ENCODE measurements at regions not wholly inside any gene's neighbourhood (a gene's known extent, or its start where the extent isn't known, plus 50 kb on each side); places are given as distances from the start of the nearest gene placed in this dataset.

DNA sequence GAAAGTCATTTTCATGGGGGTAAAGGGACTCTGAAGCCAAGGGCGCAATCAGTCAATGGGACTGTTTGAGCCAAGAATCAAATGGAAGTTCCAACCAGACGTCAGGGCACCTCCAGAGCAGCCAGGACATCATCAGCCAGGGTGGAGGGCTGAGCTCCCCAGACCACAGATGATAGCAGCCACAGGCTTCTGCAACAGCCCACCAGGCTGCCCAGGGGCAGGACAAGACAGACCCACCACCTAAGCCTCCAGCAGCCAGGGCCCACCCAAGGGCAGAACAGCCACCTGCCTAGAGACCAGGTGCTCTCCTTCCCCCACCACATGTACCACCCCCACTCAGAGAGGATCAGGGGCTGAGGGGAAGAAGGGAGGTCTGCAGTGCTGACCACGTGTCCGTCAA lies 53.8 kb upstream of the SLC66A3 start:
- TF ChIP-seq, protein P1, sequence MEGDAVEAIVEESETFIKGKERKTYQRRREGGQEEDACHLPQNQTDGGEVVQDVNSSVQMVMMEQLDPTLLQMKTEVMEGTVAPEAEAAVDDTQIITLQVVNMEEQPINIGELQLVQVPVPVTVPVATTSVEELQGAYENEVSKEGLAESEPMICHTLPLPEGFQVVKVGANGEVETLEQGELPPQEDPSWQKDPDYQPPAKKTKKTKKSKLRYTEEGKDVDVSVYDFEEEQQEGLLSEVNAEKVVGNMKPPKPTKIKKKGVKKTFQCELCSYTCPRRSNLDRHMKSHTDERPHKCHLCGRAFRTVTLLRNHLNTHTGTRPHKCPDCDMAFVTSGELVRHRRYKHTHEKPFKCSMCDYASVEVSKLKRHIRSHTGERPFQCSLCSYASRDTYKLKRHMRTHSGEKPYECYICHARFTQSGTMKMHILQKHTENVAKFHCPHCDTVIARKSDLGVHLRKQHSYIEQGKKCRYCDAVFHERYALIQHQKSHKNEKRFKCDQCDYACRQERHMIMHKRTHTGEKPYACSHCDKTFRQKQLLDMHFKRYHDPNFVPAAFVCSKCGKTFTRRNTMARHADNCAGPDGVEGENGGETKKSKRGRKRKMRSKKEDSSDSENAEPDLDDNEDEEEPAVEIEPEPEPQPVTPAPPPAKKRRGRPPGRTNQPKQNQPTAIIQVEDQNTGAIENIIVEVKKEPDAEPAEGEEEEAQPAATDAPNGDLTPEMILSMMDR (conservative IDR thresholded peaks at IDR 0.05; ENCODE audit: low read depth, low read length), result no peak
- DNase-seq (ENCODE audit: low read depth), result no peak

DNA sequence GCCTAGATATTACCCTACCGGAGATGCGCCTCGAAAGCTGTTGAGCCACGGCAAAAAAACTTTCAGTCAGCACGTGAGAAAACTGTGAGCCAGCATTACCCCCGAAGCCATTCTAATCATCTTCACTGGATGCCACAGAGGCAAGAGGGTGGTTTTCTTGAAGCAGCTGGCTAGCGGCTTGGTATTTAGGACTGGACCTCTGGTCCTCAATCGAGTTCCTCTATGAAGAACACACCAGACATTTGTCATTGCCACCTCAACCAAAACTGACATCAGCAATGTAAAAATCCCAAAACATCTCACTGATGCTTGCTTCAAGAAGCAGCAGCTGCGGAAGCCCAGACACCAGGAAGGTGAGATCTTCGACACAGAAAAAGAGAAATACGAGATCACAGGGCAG lies 52.8 kb upstream of the SLC66A3 start:
- no peak overlapping the region for H3K4me3 ChIP-seq (ENCODE audit: low read depth, low read length)
- TF ChIP-seq, protein P1 (conservative IDR thresholded peaks at IDR 0.05; ENCODE audit: low read depth, low read length), result no peak
- no peak for DNase-seq (ENCODE audit: low read depth)

More for the DNA sequence above, 53.8 kb upstream of the SLC66A3 start:
- H3K4me3 ChIP-seq (ENCODE audit: low read depth, low read length), result no peak overlapping the region

GRCh38 chr2:11102956-11103860 lies 52.1 kb upstream of the SLC66A3 start:
- H3K4me3 ChIP-seq (ENCODE audit: low read depth, low read length), result no peak overlapping the region
- TF ChIP-seq, protein P1 (conservative IDR thresholded peaks at IDR 0.05; ENCODE audit: low read depth, low read length), result no peak
- no peak for DNase-seq (ENCODE audit: low read depth)

GRCh38 chr2:11103984-11104793 lies 51.1 kb upstream of the SLC66A3 start:
- H3K4me3 ChIP-seq (ENCODE audit: low read depth, low read length), result no peak overlapping the region
- no peak for DNase-seq (ENCODE audit: low read depth)
- TF ChIP-seq, protein P1 (conservative IDR thresholded peaks at IDR 0.05; ENCODE audit: low read depth, low read length), result no peak

DNA sequence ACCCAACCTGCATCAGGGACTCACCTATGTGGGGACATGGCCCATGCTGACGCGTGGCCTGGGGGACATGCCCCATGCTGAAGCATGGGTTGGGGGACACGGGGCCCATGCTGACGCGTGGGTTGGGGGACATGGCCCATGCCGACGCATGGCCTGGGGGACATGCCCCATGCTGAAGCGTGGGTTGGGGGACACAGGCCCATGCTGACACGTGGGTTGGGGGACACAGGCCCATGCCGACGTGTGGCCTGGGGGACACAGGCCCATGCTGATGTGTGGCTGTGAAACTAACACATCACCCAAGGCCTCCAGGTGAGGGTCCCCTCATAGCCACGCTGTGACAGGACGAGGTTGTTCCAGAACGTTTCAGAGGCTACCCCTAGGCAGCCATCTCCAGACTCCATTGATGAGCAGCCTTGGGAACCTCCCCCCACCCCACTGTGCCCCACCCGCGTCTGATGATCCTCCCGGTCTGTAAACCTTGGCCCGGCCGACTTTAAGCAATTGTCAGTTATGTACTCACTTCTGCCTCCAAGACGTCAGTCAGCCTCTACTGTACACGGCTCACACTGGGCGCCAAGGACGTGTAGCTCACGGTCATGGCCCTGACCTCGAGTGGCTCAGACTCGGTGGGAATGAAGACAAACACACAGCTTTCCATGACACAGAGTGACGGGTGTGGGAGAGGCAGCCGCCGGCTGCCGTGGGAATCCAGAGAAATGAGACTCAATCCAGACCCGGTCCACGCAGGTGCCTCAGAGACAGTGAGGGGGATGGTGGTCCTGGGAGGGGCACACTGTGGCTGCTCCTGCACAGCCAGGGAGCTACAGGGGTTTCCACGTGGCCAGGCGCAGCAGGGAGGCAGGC lies 50.2 kb upstream of the SLC66A3 start:
- DNase-seq (ENCODE audit: low read depth), result no peak
- TF ChIP-seq, protein P1 (conservative IDR thresholded peaks at IDR 0.05; ENCODE audit: low read depth, low read length), result no peak
- no peak overlapping the region for H3K4me3 ChIP-seq (ENCODE audit: low read depth, low read length)
